Loucy (cell line): ENCODE measurements at regions not wholly inside any gene's neighbourhood (a gene's known extent, or its start where the extent isn't known, plus 50 kb on each side); places are given as distances from the start of the nearest gene placed in this dataset.

Source experiments
- EZH2phosphoT487 ChIP-seq: fragments of 200-600 bp; IDR thresholded peaks from 2 replicates; pipeline ENCODE4 v1.6.1; 2018; ENCODE audit warnings: antibody characterized with exemption, mild to moderate bottlenecking, moderate library complexity, borderline replicate concordance
- TF ChIP-seq, protein P1 (sequence below): fragments of 200-600 bp; sonication (generic); conservative IDR thresholded peaks from 2 replicates; pipeline ENCODE4 v1.5.1; 2014; ENCODE audit warnings: mild to moderate bottlenecking, antibody characterized with exemption, low read length

DNA sequence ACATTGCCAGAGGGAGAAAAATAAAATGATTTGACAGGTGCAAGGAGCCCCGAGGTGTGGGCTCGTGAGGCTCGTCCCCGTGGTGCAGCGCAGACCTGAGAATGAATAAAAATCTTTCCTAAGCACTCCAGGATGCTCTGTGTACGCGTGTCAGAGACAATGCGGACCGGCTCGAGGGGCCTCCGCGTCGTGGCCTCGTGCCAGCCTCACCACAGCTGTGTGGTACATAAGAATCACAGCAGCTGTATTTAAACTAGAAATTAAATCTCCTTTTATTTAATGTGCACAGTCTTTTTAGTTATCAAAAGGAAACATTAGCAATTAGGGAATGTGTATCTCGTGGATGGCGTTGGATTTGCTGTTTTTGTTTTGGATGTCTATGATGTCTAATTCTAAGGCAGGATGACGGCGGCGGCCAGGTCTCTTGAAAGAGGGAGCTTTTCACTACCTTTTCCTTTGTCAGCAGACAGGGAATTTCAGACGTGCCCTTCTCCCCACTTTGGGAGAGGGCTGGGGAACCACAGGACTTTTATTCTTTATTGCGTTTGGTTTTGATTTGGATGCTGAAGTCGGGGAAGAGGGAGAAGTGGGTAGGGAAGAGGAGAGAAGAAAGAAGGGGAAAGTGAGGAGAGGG, 365.3 kb upstream of the SHH start:
- TF ChIP-seq, protein P1, sequence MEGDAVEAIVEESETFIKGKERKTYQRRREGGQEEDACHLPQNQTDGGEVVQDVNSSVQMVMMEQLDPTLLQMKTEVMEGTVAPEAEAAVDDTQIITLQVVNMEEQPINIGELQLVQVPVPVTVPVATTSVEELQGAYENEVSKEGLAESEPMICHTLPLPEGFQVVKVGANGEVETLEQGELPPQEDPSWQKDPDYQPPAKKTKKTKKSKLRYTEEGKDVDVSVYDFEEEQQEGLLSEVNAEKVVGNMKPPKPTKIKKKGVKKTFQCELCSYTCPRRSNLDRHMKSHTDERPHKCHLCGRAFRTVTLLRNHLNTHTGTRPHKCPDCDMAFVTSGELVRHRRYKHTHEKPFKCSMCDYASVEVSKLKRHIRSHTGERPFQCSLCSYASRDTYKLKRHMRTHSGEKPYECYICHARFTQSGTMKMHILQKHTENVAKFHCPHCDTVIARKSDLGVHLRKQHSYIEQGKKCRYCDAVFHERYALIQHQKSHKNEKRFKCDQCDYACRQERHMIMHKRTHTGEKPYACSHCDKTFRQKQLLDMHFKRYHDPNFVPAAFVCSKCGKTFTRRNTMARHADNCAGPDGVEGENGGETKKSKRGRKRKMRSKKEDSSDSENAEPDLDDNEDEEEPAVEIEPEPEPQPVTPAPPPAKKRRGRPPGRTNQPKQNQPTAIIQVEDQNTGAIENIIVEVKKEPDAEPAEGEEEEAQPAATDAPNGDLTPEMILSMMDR: no peak
- no peak for TF ChIP-seq EZH2phosphoT487
